ENCODE measurements at regions not wholly inside any gene's neighbourhood (a gene's known extent, or its start where the extent isn't known, plus 50 kb on each side); places are given as distances from the start of the nearest gene placed in this dataset.

GRCh38 chr1:80363689-80364475 is 1357.4 kb upstream of the ADGRL4 start:
- TF ChIP-seq CTCF (IDR thresholded peaks at IDR 0.05), result no peak
- TF ChIP-seq POLR2A (IDR thresholded peaks at IDR 0.05), result no peak
